KBM-7 (cell line): ENCODE measurements at regions not wholly inside any gene's neighbourhood (a gene's known extent, or its start where the extent isn't known, plus 50 kb on each side); places are given as distances from the start of the nearest gene placed in this dataset.

Source experiments
- DNase-seq: peaks from one replicate; pipeline ENCODE4 v3.0.0-alpha.2; 2015
- in situ Hi-C: fragments of 300-500 bp; cut with MboI; formaldehyde crosslinking; loops from 2 replicates; pipeline ENCODE4 v1.14.3; 2020; ENCODE audit warnings: low sequenced_read_pairs, low pct_unique_long_range_greater_than_20kb, mixed read lengths

GRCh38 chr9:79329861-79330260, 241.9 kb upstream of the TLE4 start:
- in situ Hi-C loops: no loop called here
- no peak for DNase-seq

- in situ Hi-C loops: no loop called here
Observed at GRCh38 chr9:79334001-79334400, 237.8 kb upstream of the TLE4 start.

GRCh38 chr9:79334711-79335110, 237.1 kb upstream of the TLE4 start:
- DNase-seq: no peak
- in situ Hi-C loops: no loop called here

More at GRCh38 chr9:79334001-79334400, 237.8 kb upstream of the TLE4 start:
- no peak for DNase-seq

- DNase-seq: no peak
- in situ Hi-C loops: no loop called here
Observed at GRCh38 chr9:79335987-79336386, 235.8 kb upstream of the TLE4 start.

GRCh38 chr9:79341561-79341960, 230.2 kb upstream of the TLE4 start:
- in situ Hi-C loops: no loop called here
- no peak for DNase-seq

- in situ Hi-C loops: no loop called here
- no peak for DNase-seq
Observed at GRCh38 chr9:79346350-79347020, 225.3 kb upstream of the TLE4 start.

GRCh38 chr9:79352322-79352721, 219.4 kb upstream of the TLE4 start:
- in situ Hi-C loops: no loop called here

GRCh38 chr9:79353856-79354520, 217.8 kb upstream of the TLE4 start:
- DNase-seq: no peak

More at GRCh38 chr9:79352322-79352721, 219.4 kb upstream of the TLE4 start:
- no peak for DNase-seq

GRCh38 chr9:79357194-79357593, 214.6 kb upstream of the TLE4 start:
- no peak for DNase-seq
- in situ Hi-C loops: no loop called here

More at GRCh38 chr9:79353856-79354520, 217.8 kb upstream of the TLE4 start:
- in situ Hi-C loops: no loop called here

GRCh38 chr9:79357616-79358015, 214.1 kb upstream of the TLE4 start:
- peak; percentile 19 for DNase-seq
- in situ Hi-C loops: no loop called here

- in situ Hi-C loops: no loop called here
- DNase-seq: no peak
Observed at GRCh38 chr9:79360387-79361347, 211.1 kb upstream of the TLE4 start.

GRCh38 chr9:79362100-79363081, 209.4 kb upstream of the TLE4 start:
- no peak for DNase-seq
- in situ Hi-C loops: no loop called here

- in situ Hi-C loops: no loop called here
- DNase-seq: no peak
Observed at GRCh38 chr9:79369676-79370075, 202.1 kb upstream of the TLE4 start.

GRCh38 chr9:79371301-79371700, 200.5 kb upstream of the TLE4 start:
- in situ Hi-C loops: no loop called here
- DNase-seq: no peak

GRCh38 chr9:79371948-79372555, 199.7 kb upstream of the TLE4 start:
- in situ Hi-C loops: no loop called here

GRCh38 chr9:79377339-79377855, 194.4 kb upstream of the TLE4 start:
- in situ Hi-C loops: no loop called here
- no peak for DNase-seq

More at GRCh38 chr9:79371948-79372555, 199.7 kb upstream of the TLE4 start:
- DNase-seq: no peak

GRCh38 chr9:79378107-79378506, 193.7 kb upstream of the TLE4 start:
- in situ Hi-C loops: no loop called here
- no peak for DNase-seq

GRCh38 chr9:79382044-79382443, 189.7 kb upstream of the TLE4 start:
- in situ Hi-C loops: no loop called here
- DNase-seq: no peak
